H1 (cell line): ENCODE measurements at regions not wholly inside any gene's neighbourhood (a gene's known extent, or its start where the extent isn't known, plus 50 kb on each side); places are given as distances from the start of the nearest gene placed in this dataset.

Experiments used
- NRF1 ChIP-seq: IDR thresholded peaks from 2 replicates; pipeline ENCODE4 v1.6.1; 2011; ENCODE audit warnings: mild to moderate bottlenecking, low read depth, low read length, improper control_type of control experiment
- RNF2 ChIP-seq: fragments of 200-900, 300-1000 bp; sonication (generic); IDR thresholded peaks from 2 replicates; pipeline ENCODE4 v1.7.1; 2016; ENCODE audit warnings: borderline replicate concordance, low read depth, mild to moderate bottlenecking, antibody characterized with exemption, low read length; ENCODE audit not compliant: poor library complexity, severe bottlenecking; ENCODE audit errors: missing control alignments
- TAF1 ChIP-seq: IDR thresholded peaks from 2 replicates; pipeline ENCODE4 v1.6.1; 2011; ENCODE audit warnings: mild to moderate bottlenecking, low read depth, low read length
- TEAD4 ChIP-seq: IDR thresholded peaks from 2 replicates; pipeline ENCODE4 v1.6.1; 2012; ENCODE audit warnings: low read depth, low read length, inconsistent platforms, mixed read lengths

GRCh38 chr15:92273286-92273685, 120.4 kb upstream of the ST8SIA2 start (continued):
- TF ChIP-seq RNF2 (no peak), NRF1 (no peak), TAF1 (no peak), TEAD4 (no peak)
